CD4-positive, CD25-positive, alpha-beta regulatory T cell (primary cell): ENCODE measurements at regions not wholly inside any gene's neighbourhood (a gene's known extent, or its start where the extent isn't known, plus 50 kb on each side); places are given as distances from the start of the nearest gene placed in this dataset.
"Not testable (repeated sequence)": the region's sequence is repeated elsewhere in the genome, so short reads cannot be mapped to it uniquely, and the experiment has no call there.

Experiments
- ATAC-seq, 2 donors: fragments of 150-1000 bp; cut with Tn5 transposase; one replicate each; pipeline ENCODE4 v1.10.0; 2021; ENCODE audit warnings: low read depth in 2 of 2, moderate number of reproducible peaks in 2 of 2, moderate library complexity in 1 of 2
- DNase-seq, 3 donors: peaks; one replicate each; pipeline versions ENCODE4 v3.0.0 to v3.0.0-alpha.2; 2012 to 2022; ENCODE audit warnings: mixed read lengths in 1 of 3
- H3K27ac ChIP-seq: one replicate; pipeline ENCODE4 v1.7.0; 2013; ENCODE audit warnings: mild to moderate bottlenecking, low read length; ENCODE audit not compliant: insufficient read depth, poor library complexity, severe bottlenecking
- H3K27me3 ChIP-seq: one replicate; pipeline ENCODE4 v1.7.0; 2013; ENCODE audit warnings: low read length; ENCODE audit not compliant: control insufficient read depth, insufficient read depth
- H3K36me3 ChIP-seq: one replicate; pipeline ENCODE4 v1.7.0; 2013; ENCODE audit warnings: mild to moderate bottlenecking, low read length, moderate library complexity; ENCODE audit not compliant: control insufficient read depth, insufficient read depth
- H3K4me1 ChIP-seq: 2 replicates; pipeline ENCODE4 v1.7.0; 2013; ENCODE audit warnings: mild to moderate bottlenecking, low read length; ENCODE audit not compliant: insufficient read depth, control insufficient read depth, poor library complexity, severe bottlenecking
- H3K4me3 ChIP-seq: one replicate; pipeline ENCODE4 v1.7.0; 2013; ENCODE audit warnings: low read depth, mild to moderate bottlenecking, low read length, moderate library complexity
- H3K9me3 ChIP-seq, 2 experiments: 1 replicate in 1 of 2; 2 replicates in 1 of 2; pipeline ENCODE4 v1.7.0; 2013; ENCODE audit warnings: low read length in 2 of 2, mild to moderate bottlenecking in 1 of 2, moderate library complexity in 1 of 2; ENCODE audit not compliant: control insufficient read depth in 2 of 2
- H3K27ac Mint-ChIP-seq, 3 donors: one replicate each; pipeline ENCODE4 v1.8.0; 2020 to 2022; ENCODE audit warnings: mild to moderate bottlenecking in 3 of 3, mixed read lengths in 3 of 3, moderate library complexity in 2 of 3
- H3K27me3 Mint-ChIP-seq: one replicate; pipeline ENCODE4 v1.8.0; 2022; ENCODE audit warnings: mild to moderate bottlenecking, mixed read lengths
- H3K36me3 Mint-ChIP-seq: one replicate; pipeline ENCODE4 v1.8.0; 2020; ENCODE audit warnings: mixed read lengths
- H3K4me1 Mint-ChIP-seq, 4 donors: one replicate each; pipeline ENCODE4 v1.8.0; 2020 to 2022; ENCODE audit warnings: mixed read lengths in 4 of 4, mild to moderate bottlenecking in 1 of 4
- H3K4me3 Mint-ChIP-seq, 4 donors: one replicate each; pipeline ENCODE4 v1.8.0; 2020 to 2022; ENCODE audit warnings: mild to moderate bottlenecking in 4 of 4, mixed read lengths in 4 of 4, moderate library complexity in 3 of 4
- H3K9me3 Mint-ChIP-seq, 7 donors: one replicate each; pipeline ENCODE4 v1.8.0; 2020 to 2022; ENCODE audit warnings: mixed read lengths in 7 of 7, mild to moderate bottlenecking in 3 of 7, moderate library complexity in 2 of 7

DNA sequence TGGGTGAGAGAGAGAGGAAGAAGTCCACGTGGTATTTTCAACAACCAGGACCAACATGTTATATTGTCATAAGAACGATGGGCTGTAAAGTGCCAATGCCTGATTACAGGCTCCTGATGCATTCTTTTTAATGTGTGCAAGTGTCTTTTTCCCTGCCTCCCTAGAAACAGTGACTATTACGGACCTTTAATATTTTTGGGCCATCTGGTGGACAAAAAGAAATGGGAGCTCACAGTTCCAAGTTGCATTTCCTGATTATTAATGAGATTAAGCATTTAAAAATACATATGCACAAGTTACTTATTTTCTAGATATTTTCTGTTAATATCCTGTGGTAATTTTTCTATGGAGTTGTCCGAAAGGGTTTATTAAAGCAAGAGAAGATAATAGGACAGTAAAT, 530.2 kb downstream of the NR2F2 start:
- no peaks in the 10 kb centered on the region for H3K4me1 ChIP-seq
- H3K27me3 ChIP-seq, result no peaks in the 10 kb centered on the region
- no peaks in the 10 kb centered on the region for H3K9me3 ChIP-seq
- ATAC-seq, result no peak
- no peak for DNase-seq
- no peaks in the 10 kb centered on the region for H3K36me3 Mint-ChIP-seq
- no peak overlapping the region for H3K4me3 Mint-ChIP-seq
- no peak overlapping the region for H3K27ac ChIP-seq
- H3K9me3 Mint-ChIP-seq, result peaks cover 0 to 10% (median 4%) of the 10 kb centered on the region in 7 donors
- H3K4me1 Mint-ChIP-seq, result no peaks in the 10 kb centered on the region
- no peaks in the 10 kb centered on the region for H3K36me3 ChIP-seq
- H3K27ac Mint-ChIP-seq, result no peak overlapping the region
- H3K27me3 Mint-ChIP-seq, result no peaks in the 10 kb centered on the region
- no peak overlapping the region for H3K4me3 ChIP-seq

DNA sequence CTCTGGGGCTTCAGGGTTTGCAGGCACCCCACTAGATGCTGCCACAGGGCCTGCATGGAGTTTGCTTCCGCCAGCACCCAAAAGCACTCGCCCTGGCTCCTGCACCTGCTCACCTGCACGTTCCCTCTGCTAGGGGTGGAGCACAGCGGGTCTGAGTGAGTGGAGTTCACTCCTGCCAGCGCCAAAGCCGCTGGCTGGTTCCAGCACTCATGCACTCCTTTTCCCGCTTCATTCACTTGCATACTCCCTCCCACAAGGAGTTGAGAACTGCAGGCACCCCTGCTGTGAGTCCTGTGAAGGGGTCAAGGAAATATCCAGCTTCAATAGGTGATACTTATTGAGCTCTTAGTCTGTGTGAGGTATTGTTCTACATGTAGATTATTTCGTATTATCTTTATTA, 537.5 kb downstream of the NR2F2 start:
- DNase-seq (no peak), ATAC-seq (no peak)
- Histone ChIP-seq H3K4me1 (no peaks in the 10 kb centered on the region), H3K9me3 (no peaks in the 10 kb centered on the region), H3K27ac (no peak overlapping the region), H3K27me3 (no peaks in the 10 kb centered on the region), H3K36me3 (no peaks in the 10 kb centered on the region), H3K4me3 (no peak overlapping the region)
- H3K36me3 Mint-ChIP-seq, result peaks cover 3% of the 10 kb centered on the region
- H3K4me3 Mint-ChIP-seq, result no peak overlapping the region
- H3K9me3 Mint-ChIP-seq, result peaks cover 0 to 12% (median 6%) of the 10 kb centered on the region in 7 donors
- no peaks in the 10 kb centered on the region for H3K27me3 Mint-ChIP-seq
- H3K4me1 Mint-ChIP-seq, result no peaks in the 10 kb centered on the region
- no peak overlapping the region for H3K27ac Mint-ChIP-seq

DNA sequence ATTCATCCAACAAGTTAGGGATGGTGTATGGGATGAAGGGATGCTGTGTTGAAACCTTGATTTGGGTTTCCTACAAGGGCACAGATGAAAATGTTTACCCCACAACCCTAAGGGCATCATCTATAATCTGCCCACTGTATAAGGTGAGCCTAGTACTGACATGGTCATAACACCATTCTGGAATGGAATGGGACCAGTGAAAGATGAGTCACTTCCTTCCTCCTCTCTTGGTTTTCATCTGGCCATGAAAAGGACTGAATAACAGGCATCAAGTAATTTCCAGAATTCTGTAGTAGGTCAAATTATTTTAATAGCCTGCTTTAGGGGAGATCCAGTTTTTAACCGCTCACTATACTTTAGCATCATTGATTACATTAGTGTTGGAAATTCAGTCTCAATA, 538.6 kb downstream of the NR2F2 start:
- peaks cover 3% of the 10 kb centered on the region for H3K36me3 Mint-ChIP-seq
- peaks cover 0 to 12% (median 4%) of the 10 kb centered on the region in 7 donors for H3K9me3 Mint-ChIP-seq
- Histone ChIP-seq H3K36me3 (no peaks in the 10 kb centered on the region), H3K9me3 (no peaks in the 10 kb centered on the region), H3K27me3 (no peaks in the 10 kb centered on the region), H3K4me3 (no peak overlapping the region), H3K27ac (no peak overlapping the region), H3K4me1 (no peaks in the 10 kb centered on the region)
- H3K4me1 Mint-ChIP-seq, result no peaks in the 10 kb centered on the region
- H3K27me3 Mint-ChIP-seq, result no peaks in the 10 kb centered on the region
- DNase-seq, result no peak
- no peak for ATAC-seq
- no peak overlapping the region for H3K27ac Mint-ChIP-seq
- no peak overlapping the region for H3K4me3 Mint-ChIP-seq

DNA sequence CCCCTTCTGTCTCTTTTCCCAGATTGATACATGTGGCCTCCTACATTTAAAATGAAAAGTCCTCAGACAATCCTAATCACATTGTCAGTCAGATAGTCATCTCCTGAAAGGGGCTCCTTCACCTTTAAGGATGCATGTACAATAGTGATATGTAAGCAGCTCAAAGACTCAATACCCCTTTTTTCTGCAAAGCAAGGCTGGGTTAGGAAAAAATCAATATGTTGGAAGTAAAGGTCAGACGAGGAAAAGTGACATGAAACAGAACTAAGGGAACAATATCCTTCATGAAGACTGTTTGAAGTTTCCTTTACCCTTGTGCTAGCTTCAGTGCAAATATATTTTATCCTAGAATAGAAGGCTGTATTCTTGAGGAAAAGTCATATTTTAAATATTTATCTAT, 539.3 kb downstream of the NR2F2 start:
- H3K4me3 ChIP-seq, result no peak overlapping the region
- no peak overlapping the region for H3K27ac ChIP-seq
- Mint-ChIP-seq H3K36me3 (peaks cover 3% of the 10 kb centered on the region), H3K9me3 (peaks cover 0 to 12% (median 4%) of the 10 kb centered on the region in 7 donors), H3K27me3 (no peaks in the 10 kb centered on the region), H3K4me3 (no peak overlapping the region), H3K4me1 (no peaks in the 10 kb centered on the region), H3K27ac (no peak overlapping the region)
- no peaks in the 10 kb centered on the region for H3K27me3 ChIP-seq
- no peak for DNase-seq
- no peaks in the 10 kb centered on the region for H3K36me3 ChIP-seq
- no peak for ATAC-seq
- H3K9me3 ChIP-seq, result no peaks in the 10 kb centered on the region
- no peaks in the 10 kb centered on the region for H3K4me1 ChIP-seq

DNA sequence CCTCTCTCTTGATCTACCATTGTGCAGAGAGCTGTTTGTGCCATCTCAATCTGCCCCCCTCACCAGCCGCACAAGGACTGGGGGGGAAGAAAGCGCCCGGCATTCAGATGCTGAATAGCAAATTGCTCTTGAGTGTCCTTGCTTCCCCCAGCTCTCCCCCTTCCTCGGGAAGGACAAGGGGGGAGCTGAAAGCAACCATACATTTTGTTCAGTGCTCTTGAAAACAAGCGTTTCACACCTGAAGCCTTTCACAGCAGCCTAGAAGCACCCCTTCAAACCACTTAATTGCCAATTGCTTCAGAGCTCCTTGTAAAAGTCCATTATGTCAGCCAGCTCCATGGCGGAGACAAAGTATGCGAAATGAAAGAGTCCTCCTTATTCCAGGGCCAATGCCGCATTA, 540.1 kb downstream of the NR2F2 start:
- H3K4me3 ChIP-seq, result no peak overlapping the region
- no peaks in the 10 kb centered on the region for H3K4me1 ChIP-seq
- no peak for DNase-seq
- no peaks in the 10 kb centered on the region for H3K9me3 ChIP-seq
- no peak overlapping the region for H3K27ac ChIP-seq
- H3K27me3 Mint-ChIP-seq, result no peaks in the 10 kb centered on the region
- H3K4me1 Mint-ChIP-seq, result no peaks in the 10 kb centered on the region
- no peak overlapping the region for H3K27ac Mint-ChIP-seq
- ATAC-seq, result no peak
- no peaks in the 10 kb centered on the region for H3K27me3 ChIP-seq
- H3K4me3 Mint-ChIP-seq, result no peak overlapping the region
- H3K36me3 ChIP-seq, result no peaks in the 10 kb centered on the region
- peaks cover 0 to 12% (median 4%) of the 10 kb centered on the region in 7 donors for H3K9me3 Mint-ChIP-seq
- peaks cover 3% of the 10 kb centered on the region for H3K36me3 Mint-ChIP-seq

DNA sequence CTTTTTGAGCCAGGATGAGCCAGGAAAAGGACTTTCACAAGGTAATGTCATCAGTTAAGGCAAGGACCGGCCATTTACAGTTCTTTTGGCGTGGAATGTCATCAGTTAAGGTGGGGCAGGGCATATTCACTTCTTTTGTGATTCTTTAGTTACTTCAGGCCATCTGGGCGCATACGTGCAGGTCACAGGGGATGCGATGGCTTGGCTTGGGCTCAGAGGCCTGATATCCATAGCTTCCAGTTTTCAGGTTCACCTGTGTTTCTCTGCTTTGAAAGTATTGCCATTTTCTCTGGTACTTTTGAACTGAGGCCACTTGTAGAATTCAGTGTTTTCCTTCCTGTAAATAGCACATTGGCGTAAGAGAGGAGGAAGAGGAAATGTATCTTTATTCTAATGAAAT, 546.9 kb downstream of the NR2F2 start:
- not testable (repeated sequence) for H3K4me1 Mint-ChIP-seq, H3K4me1 ChIP-seq, H3K36me3 ChIP-seq, H3K36me3 Mint-ChIP-seq, H3K9me3 ChIP-seq, DNase-seq, H3K4me3 Mint-ChIP-seq, H3K27me3 Mint-ChIP-seq, H3K27me3 ChIP-seq, H3K27ac Mint-ChIP-seq, ATAC-seq, H3K4me3 ChIP-seq, H3K27ac ChIP-seq
- peaks cover 0 to 13% (median 3%) of the 10 kb centered on the region in 7 donors for H3K9me3 Mint-ChIP-seq

DNA sequence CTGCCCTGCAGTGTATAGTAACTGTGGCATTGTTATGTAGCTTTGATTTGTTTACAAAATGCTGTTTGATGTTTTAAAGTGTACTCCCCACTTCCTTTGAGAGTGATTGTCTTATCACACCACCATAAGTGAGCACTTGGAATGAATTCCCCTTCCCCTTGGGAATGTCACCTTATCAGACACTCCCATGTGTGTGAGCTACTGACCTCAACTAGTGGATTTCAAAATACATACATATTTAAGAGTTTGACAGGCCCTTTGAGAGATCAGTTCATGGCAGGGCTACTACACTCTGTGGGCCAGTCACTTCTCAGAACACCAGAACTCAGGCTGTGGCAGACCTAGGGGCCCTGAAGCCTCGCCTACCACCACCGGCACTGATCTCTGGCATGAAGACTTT, 547.6 kb downstream of the NR2F2 start:
- no peaks in the 10 kb centered on the region for H3K27me3 Mint-ChIP-seq
- Histone ChIP-seq H3K4me1 (no peaks in the 10 kb centered on the region), H3K27me3 (no peaks in the 10 kb centered on the region), H3K4me3 (no peak overlapping the region), H3K9me3 (no peaks in the 10 kb centered on the region), H3K36me3 (no peaks in the 10 kb centered on the region), H3K27ac (no peak overlapping the region)
- peaks cover 0 to 13% (median 0%) of the 10 kb centered on the region in 7 donors for H3K9me3 Mint-ChIP-seq
- ATAC-seq (no peak), DNase-seq (no peak)
- H3K27ac Mint-ChIP-seq, result no peak overlapping the region
- no peaks in the 10 kb centered on the region for H3K4me1 Mint-ChIP-seq
- H3K4me3 Mint-ChIP-seq, result no peak overlapping the region
- no peaks in the 10 kb centered on the region for H3K36me3 Mint-ChIP-seq

DNA sequence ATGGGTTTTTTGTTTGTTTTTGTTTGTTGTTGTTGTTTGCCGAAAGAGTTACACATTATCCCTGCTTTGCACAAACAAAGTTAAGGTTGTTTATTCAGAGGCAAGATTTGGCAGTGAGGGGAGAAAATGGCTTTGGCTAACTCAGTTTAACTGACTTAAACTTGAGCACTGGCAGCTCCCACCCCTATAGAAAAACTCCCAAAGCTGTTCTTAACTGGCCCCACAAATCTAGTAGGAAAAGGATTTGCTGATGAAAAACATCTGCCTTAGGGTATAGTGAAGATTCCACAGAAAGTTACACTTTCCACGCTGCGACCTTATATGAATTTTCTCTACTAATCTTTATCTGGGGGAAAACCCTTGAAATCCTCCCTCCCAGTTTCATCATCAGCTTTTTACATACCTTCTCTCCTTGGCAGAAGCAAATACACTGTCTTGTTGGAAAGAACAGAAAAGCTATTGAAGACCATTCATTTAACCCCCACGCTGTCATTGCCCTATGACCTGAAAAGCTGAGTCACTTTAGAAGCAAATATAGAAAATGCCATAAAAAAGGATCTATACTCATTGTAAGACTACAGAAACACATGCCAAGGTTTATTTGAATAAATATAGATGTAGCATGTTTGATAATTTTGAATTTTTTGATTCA, 551.7 kb downstream of the NR2F2 start:
- no peak overlapping the region for H3K4me3 Mint-ChIP-seq
- H3K27me3 Mint-ChIP-seq, result no peaks in the 10 kb centered on the region
- Histone ChIP-seq H3K4me1 (no peaks in the 10 kb centered on the region), H3K9me3 (no peaks in the 10 kb centered on the region), H3K4me3 (no peak overlapping the region), H3K36me3 (no peaks in the 10 kb centered on the region), H3K27ac (no peak overlapping the region), H3K27me3 (no peaks in the 10 kb centered on the region)
- no peak for ATAC-seq
- peaks cover 0 to 14% (median 4%) of the 10 kb centered on the region in 7 donors for H3K9me3 Mint-ChIP-seq
- H3K4me1 Mint-ChIP-seq, result peaks cover 0 to 4% (median 0%) of the 10 kb centered on the region in 4 donors
- no peaks in the 10 kb centered on the region for H3K36me3 Mint-ChIP-seq
- no peak for DNase-seq
- H3K27ac Mint-ChIP-seq, result no peak overlapping the region
